Smooth muscle cell (in vitro differentiated cells): ENCODE measurements at regions not wholly inside any gene's neighbourhood (a gene's known extent, or its start where the extent isn't known, plus 50 kb on each side); places are given as distances from the start of the nearest gene placed in this dataset.

ENCODE experiments used
- DNase-seq: peaks from one replicate; lab custom pipeline; 2025; ENCODE audit not compliant: unreplicated experiment; lab: John Stamatoyannopoulos, UW
- H2AFZ ChIP-seq: fragments of 200-600 bp; sonication (generic); 2 replicates; pipeline ENCODE4 v1.6.0; 2016; ENCODE audit warnings: antibody characterized with exemption, low read depth, mild to moderate bottlenecking
- H3F3A ChIP-seq: fragments of 200-600 bp; sonication (generic); 2 replicates; pipeline ENCODE4 v1.6.0; 2017; ENCODE audit warnings: antibody characterized with exemption, low read depth
- H3K27ac ChIP-seq: fragments of 200-600 bp; sonication (generic); 2 replicates; pipeline ENCODE4 v1.5.1; 2016; ENCODE audit warnings: low read depth, mild to moderate bottlenecking
- H3K27me3 ChIP-seq: fragments of 200-600 bp; sonication (generic); 2 replicates; pipeline ENCODE4 v1.6.1; 2016; ENCODE audit warnings: low read depth, mild to moderate bottlenecking
- H3K36me3 ChIP-seq: fragments of 200-600 bp; sonication (generic); 2 replicates; pipeline ENCODE4 v1.5.1; 2016; ENCODE audit warnings: low read depth
- H3K4me1 ChIP-seq: fragments of 200-600 bp; sonication (generic); 2 replicates; pipeline ENCODE4 v1.5.1; 2016; ENCODE audit warnings: low read depth
- H3K4me2 ChIP-seq: fragments of 200-600 bp; sonication (generic); 2 replicates; pipeline ENCODE4 v1.6.0; 2016; ENCODE audit warnings: mild to moderate bottlenecking
- H3K4me3 ChIP-seq: fragments of 200-600 bp; sonication (generic); 2 replicates; pipeline ENCODE4 v1.5.1; 2016; ENCODE audit warnings: mild to moderate bottlenecking
- H3K79me2 ChIP-seq: fragments of 200-600 bp; sonication (generic); 2 replicates; pipeline ENCODE4 v1.6.0; 2016; ENCODE audit warnings: low read depth, mild to moderate bottlenecking
- H3K9ac ChIP-seq: fragments of 200-600 bp; sonication (generic); 2 replicates; pipeline ENCODE4 v1.6.0; 2016; ENCODE audit warnings: low read depth
- H3K9me3 ChIP-seq: fragments of 200-600 bp; sonication (generic); replicated peaks from 2 replicates; pipeline ENCODE4 v1.5.1; 2016; ENCODE audit warnings: low read depth
- H4K20me1 ChIP-seq: fragments of 200-600 bp; sonication (generic); 2 replicates; pipeline ENCODE4 v1.6.0; 2016; ENCODE audit warnings: low read depth
- CTCF ChIP-seq: fragments of 200-600 bp; sonication (generic); IDR thresholded peaks from 2 replicates; pipeline ENCODE4 v1.5.1; 2017; ENCODE audit warnings: borderline replicate concordance, mild to moderate bottlenecking, antibody characterized with exemption; ENCODE audit not compliant: insufficient read depth, poor library complexity, severe bottlenecking
- WGBS: methylation state at CpG from one replicate; pipeline ENCODE4 v1.1.7; 2016; ENCODE audit warnings: low lambda C conversion rate; 5-methylcytosine and 5-hydroxymethylcytosine counted together

GRCh38 chr5:32880796-32881195 lies 169.7 kb downstream of the NPR3 start:
- TF ChIP-seq CTCF, result no peak
- Histone ChIP-seq H4K20me1 (no peaks in the 10 kb centered on the region), H3K4me2 (no peak overlapping the region), H2AFZ (no peak overlapping the region), H3K9me3 (no peaks in the 10 kb centered on the region), H3K27ac (no peak overlapping the region), H3F3A (no peaks in the 10 kb centered on the region), H3K27me3 (no peaks in the 10 kb centered on the region), H3K4me1 (no peaks in the 10 kb centered on the region), H3K36me3 (no peaks in the 10 kb centered on the region), H3K4me3 (no peak overlapping the region), H3K79me2 (no peaks in the 10 kb centered on the region), H3K9ac (no peak overlapping the region)
- DNase-seq, result no peak
- WGBS, result 59% methylated on average over 3 of the region's 3 CpGs

GRCh38 chr5:32887390-32887789 lies 176.3 kb downstream of the NPR3 start:
- Histone ChIP-seq H3K9me3 (no peaks in the 10 kb centered on the region), H3F3A (no peaks in the 10 kb centered on the region), H3K4me3 (no peak overlapping the region), H3K9ac (no peak overlapping the region), H3K27me3 (no peaks in the 10 kb centered on the region), H3K4me2 (no peak overlapping the region), H3K4me1 (no peaks in the 10 kb centered on the region), H2AFZ (no peak overlapping the region), H3K36me3 (no peaks in the 10 kb centered on the region), H3K79me2 (no peaks in the 10 kb centered on the region), H3K27ac (no peak overlapping the region), H4K20me1 (no peaks in the 10 kb centered on the region)
- no peak for TF ChIP-seq CTCF
- no peak for DNase-seq
- 53% methylated on average over 2 of the region's 2 CpGs for WGBS

GRCh38 chr5:32889078-32889477 lies 178.0 kb downstream of the NPR3 start:
- Histone ChIP-seq H3K79me2 (no peaks in the 10 kb centered on the region), H3F3A (no peaks in the 10 kb centered on the region), H4K20me1 (no peaks in the 10 kb centered on the region), H2AFZ (no peak overlapping the region), H3K36me3 (no peaks in the 10 kb centered on the region), H3K9me3 (no peaks in the 10 kb centered on the region), H3K4me3 (no peak overlapping the region), H3K4me2 (no peak overlapping the region), H3K4me1 (no peaks in the 10 kb centered on the region), H3K27ac (no peak overlapping the region), H3K27me3 (no peaks in the 10 kb centered on the region), H3K9ac (no peak overlapping the region)
- no peak for TF ChIP-seq CTCF
- 42% methylated on average over 1 of the region's 1 CpG for WGBS
- no peak for DNase-seq

GRCh38 chr5:32903613-32904012 lies 192.5 kb downstream of the NPR3 start:
- DNase-seq, result no peak
- Histone ChIP-seq H2AFZ (no peak overlapping the region), H3K27ac (no peak overlapping the region), H3F3A (no peaks in the 10 kb centered on the region), H4K20me1 (no peaks in the 10 kb centered on the region), H3K4me1 (no peaks in the 10 kb centered on the region), H3K36me3 (no peaks in the 10 kb centered on the region), H3K27me3 (no peaks in the 10 kb centered on the region), H3K9me3 (no peaks in the 10 kb centered on the region), H3K4me2 (no peak overlapping the region), H3K79me2 (no peaks in the 10 kb centered on the region), H3K9ac (no peak overlapping the region), H3K4me3 (no peak overlapping the region)
- TF ChIP-seq CTCF, result no peak
- WGBS, result 39% methylated on average over 2 of the region's 2 CpGs
